BJ (cell line): ENCODE measurements at regions not wholly inside any gene's neighbourhood (a gene's known extent, or its start where the extent isn't known, plus 50 kb on each side); places are given as distances from the start of the nearest gene placed in this dataset.

Experiments
- CTCF ChIA-PET: fragments of 350-600 bp; formaldehyde crosslinking; extraction: SDS; loops from one replicate; lab custom pipeline; 2021; ENCODE audit warnings: antibody characterized with exemption, inconsistent platforms; lab: Yijun Ruan, JAX
- POLR2A ChIA-PET: fragments of 300-600 bp; sonication (Branson Sonifier 250); formaldehyde crosslinking; extraction: SDS; loops from one replicate; lab custom pipeline; 2021; ENCODE audit warnings: antibody characterized with exemption; lab: Charles Lee
- DNase-seq: peaks from one replicate; pipeline ENCODE4 v3.0.0-alpha.2; 2011; ENCODE audit warnings: low read depth
- H3K27me3 ChIP-seq: 2 replicates; pipeline ENCODE4 v1.6.0; 2011; ENCODE audit warnings: low read length; ENCODE audit not compliant: control insufficient read depth, insufficient read depth
- H3K36me3 ChIP-seq: 2 replicates; pipeline ENCODE4 v1.5.1; 2011; ENCODE audit warnings: low read length; ENCODE audit not compliant: control insufficient read depth, insufficient read depth
- H3K4me3 ChIP-seq: 2 replicates; pipeline ENCODE4 v1.5.1; 2011; ENCODE audit warnings: low read depth, mild to moderate bottlenecking, control low read depth, low read length
- CTCF ChIP-seq: IDR thresholded peaks from 2 replicates; pipeline ENCODE4 v1.5.1; 2011; ENCODE audit warnings: low read depth, mild to moderate bottlenecking, control low read depth, inconsistent platforms, low read length, moderate library complexity; ENCODE audit not compliant: insufficient read depth

GRCh38 chr10:36794981-36795380 is 330.4 kb upstream of the ANKRD30A start:
- Histone ChIP-seq H3K36me3 (no peaks in the 10 kb centered on the region), H3K27me3 (no peaks in the 10 kb centered on the region), H3K4me3 (no peak overlapping the region)
- CTCF ChIA-PET, result no interaction called here
- no peak for DNase-seq
- POLR2A ChIA-PET, result no interaction called here
- TF ChIP-seq CTCF, result no peak

DNA sequence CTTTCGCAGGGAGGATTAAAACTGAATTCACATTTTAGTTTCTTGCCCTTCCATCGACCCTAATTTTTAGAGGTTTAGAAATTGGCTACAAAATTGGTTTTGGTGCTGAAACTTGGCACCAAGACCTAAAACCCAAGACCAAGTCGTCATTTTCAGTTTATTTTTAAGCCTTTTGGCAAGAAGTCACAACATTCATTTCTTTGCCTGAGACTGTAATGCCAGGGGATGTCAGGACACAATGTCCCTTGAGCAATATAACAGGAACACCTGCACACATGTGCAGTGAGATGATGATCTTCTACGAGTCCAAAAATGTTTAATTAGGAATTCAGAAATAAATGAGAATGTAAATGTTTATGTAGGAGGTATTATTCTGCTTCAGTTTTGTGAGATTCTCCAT is 335.4 kb upstream of the ANKRD30A start:
- no peak for DNase-seq
- no peaks in the 10 kb centered on the region for H3K36me3 ChIP-seq
- H3K4me3 ChIP-seq, result no peak overlapping the region
- ChIA-PET POLR2A (no interaction called here), CTCF (no interaction called here)
- H3K27me3 ChIP-seq, result no peaks in the 10 kb centered on the region
- no peak for TF ChIP-seq CTCF

DNA sequence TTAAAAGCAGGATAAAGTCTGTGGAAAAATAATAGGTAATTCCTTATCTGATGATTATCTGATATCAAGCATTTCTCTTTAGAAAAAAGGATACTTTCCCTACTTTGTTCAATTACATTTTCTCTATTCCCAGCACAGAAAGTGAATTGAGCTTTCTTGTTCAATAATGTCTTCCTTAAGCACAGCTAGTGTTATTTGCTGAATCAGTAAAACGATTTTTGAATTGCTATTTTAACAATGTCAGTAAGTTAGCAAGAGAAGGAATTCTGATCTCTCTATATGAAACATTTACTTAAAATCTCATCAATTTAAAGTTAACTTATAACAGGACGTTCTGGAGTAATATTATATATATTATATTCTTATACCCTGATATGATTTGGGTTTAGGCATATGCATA is 337.2 kb upstream of the ANKRD30A start:
- no peak for DNase-seq
- ChIA-PET CTCF (no interaction called here), POLR2A (no interaction called here)
- TF ChIP-seq CTCF, result no peak
- H3K27me3 ChIP-seq, result no peaks in the 10 kb centered on the region
- H3K36me3 ChIP-seq, result no peaks in the 10 kb centered on the region
- no peak overlapping the region for H3K4me3 ChIP-seq

- TF ChIP-seq CTCF, result no peak
- CTCF ChIA-PET, result no interaction called here
- POLR2A ChIA-PET, result no interaction called here
- no peaks in the 10 kb centered on the region for H3K27me3 ChIP-seq
- no peak overlapping the region for H3K4me3 ChIP-seq
- no peak for DNase-seq
- no peaks in the 10 kb centered on the region for H3K36me3 ChIP-seq
Observed at GRCh38 chr10:36783400-36783799, 342.0 kb upstream of the ANKRD30A start.

DNA sequence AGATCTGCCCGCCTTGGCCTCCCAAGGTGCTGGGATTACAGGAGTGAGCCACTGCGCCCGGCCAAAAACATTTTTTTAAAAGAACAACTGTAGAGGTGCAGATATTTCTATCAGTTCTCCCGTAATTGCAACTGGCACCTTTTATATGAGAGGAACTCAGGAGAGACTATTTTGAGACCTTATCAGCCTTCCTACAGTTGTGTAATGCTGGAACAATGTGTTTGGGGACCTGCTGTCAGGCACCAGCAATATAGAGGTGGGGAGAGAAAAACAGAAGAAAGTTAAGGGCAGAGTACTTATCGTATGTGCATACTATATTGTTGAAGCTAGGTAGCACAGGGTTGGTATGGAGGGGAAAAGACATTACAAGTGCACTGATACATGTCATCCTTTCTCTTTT is 343.8 kb upstream of the ANKRD30A start:
- Histone ChIP-seq H3K27me3 (no peaks in the 10 kb centered on the region), H3K36me3 (no peaks in the 10 kb centered on the region), H3K4me3 (no peak overlapping the region)
- no peak for DNase-seq
- POLR2A ChIA-PET, result no interaction called here
- TF ChIP-seq CTCF, result no peak
- CTCF ChIA-PET, result interaction anchor here (1.1 kb wide), 1 partner anchor 1144 kb away, joined by 3 read pairs; no protein-coding TSS in a partner anchor
